Kasumi-1 (cell line): ENCODE measurements at regions not wholly inside any gene's neighbourhood (a gene's known extent, or its start where the extent isn't known, plus 50 kb on each side); places are given as distances from the start of the nearest gene placed in this dataset.
A peak's percentile ranks its signal among the peaks of the same experiment; 100 is the strongest.
"Not testable (repeated sequence)": the region's sequence is repeated elsewhere in the genome, so short reads cannot be mapped to it uniquely, and the experiment has no call there.

Experiments used
- DNase-seq, 2 experiments: peaks; one replicate each; lab custom pipeline; 2025; lab: John Stamatoyannopoulos, UW

DNA sequence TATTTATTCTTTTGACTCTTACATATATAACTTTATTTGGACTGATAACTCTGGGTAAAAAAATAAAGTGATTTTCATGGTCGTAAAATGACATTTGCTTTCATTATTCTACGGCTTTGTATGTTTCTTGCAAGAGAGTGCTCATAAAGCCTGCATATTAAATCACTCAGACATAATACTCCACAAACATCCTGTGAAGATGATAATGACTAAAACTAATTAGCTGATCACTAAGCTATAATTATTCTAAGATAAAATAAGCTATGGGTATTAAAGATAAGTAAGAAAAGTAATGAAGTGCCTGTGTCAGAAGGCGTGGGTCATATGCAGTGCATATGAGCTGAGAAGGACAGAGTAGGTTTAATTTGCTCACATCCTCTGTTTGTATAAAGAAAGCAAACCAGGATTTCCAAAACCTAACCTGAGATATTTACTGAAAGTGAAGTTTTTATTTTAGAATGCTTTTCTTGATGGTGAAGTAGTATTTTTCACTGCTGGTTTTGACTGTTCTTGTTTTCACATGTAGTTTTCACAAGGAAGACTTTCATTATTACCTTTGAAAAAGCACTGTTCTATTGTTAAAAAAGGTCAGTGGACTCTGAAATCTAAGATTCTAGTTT, 278.8 kb downstream of the AMY1C start:
- DNase-seq = no peak

DNA sequence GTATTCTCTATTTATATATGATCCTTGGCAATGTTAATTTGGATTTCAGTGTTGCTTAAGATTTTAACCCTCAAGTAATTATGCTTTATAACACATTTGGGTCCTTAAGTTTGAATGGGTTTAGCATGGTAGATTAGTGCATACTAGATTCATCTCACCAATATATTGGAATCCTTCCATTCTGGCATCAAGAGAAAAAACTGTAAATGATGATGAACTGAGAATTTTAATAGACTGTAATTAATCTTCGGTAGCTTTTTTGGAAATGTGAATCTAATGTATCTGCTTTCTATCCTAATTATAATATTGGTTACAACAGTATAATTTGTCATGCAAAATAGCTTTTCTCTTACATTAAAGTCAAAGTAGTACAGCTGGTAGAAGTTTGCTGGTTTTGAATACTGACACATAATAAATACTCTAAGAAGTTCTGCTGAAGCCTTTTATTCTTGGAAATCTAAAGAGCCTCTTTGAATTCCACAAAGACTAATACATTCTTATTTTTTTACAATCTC, 279.8 kb downstream of the AMY1C start:
- no peak for DNase-seq

DNA sequence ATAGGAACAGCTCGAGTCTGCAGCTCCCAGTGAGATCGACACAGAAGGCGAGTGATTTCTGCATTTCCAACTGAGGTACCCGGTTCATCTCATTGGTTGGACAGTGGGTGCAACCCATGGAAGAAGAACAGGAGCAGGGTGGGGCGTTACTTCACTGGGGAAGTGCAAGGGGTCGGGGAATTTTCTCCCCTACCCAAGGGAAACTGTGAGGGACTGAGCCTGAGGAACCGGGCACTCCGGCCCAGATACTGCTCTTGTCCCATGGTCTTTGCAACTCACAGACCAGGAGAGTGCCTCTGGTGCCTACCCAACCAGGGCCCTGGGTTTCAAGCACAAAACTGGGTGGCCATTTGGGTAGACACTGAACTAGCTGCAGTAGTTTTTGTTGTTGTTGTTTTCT, 307.1 kb downstream of the AMY1C start:
- no peak for DNase-seq

DNA sequence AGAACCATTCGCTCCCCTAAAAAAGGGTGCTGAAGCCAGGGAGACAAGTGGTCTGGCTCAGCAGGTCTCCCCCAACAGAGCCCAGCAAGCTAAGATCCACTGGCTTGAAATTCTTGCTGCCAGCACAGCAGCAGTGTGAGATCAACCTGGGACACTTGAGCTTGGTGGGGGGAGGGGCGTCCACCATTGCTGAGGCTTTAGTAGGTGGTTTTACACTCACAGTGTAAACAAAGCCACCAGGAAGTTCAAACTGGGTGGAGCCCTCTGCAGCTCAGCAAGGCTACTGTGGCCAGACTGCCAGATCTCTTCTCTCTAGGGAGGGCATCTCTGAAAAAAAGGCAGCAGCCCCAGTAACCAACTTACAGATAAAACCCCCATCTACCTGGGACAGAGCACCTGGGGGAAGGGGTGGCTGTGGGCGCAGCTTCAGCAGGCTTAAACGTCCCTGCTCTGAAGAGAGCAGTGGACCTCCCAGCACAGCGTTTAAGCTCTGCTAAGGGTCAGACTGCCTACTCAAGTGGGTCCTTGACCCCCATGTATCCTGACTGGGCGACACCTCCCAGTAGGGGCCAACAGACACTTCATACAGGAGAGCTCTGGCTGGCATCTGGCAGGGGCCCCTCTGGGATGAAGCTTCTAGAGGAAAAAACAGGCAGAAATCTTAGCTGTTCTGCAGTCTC, 307.7 kb downstream of the AMY1C start:
- DNase-seq = not testable (repeated sequence)

DNA sequence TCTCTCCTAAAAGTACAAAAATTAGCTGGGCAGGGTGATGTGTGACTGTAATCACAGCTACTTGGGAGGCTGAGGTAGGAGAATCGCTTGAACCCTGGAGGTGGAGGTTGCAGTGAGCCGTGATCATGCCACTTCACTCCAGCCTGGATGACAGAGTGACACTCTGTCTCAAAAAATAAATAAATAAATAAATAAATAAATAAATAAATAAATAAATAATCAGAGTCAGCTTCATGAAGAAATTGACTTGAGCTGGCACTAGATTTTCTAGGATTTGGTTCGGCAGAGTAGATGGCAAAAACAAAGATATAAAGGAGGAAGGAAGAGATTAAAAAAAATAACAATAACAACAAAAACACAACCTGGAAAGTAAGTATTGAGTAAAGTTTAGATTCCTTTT, 311.9 kb downstream of the AMY1C start:
- DNase-seq = not testable (repeated sequence)

DNA sequence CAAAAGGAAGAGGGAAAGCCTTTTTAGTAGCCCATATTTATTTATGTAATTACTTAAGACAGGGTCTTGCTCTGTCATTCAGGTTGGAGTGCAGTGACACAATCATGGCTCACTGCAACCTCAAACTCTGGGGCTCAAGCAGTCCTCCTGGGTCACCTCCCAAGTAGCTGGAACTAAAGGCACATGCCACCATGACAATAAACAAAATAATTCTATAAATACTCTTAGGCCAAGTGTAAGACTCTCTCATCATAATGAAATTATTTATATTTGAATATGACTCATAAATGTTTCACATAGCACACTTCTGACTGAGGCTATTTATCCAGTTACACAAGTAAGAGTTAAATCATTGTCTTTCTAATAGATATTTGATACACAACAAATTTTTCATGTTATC, 314.7 kb downstream of the AMY1C start:
- DNase-seq = no peak

DNA sequence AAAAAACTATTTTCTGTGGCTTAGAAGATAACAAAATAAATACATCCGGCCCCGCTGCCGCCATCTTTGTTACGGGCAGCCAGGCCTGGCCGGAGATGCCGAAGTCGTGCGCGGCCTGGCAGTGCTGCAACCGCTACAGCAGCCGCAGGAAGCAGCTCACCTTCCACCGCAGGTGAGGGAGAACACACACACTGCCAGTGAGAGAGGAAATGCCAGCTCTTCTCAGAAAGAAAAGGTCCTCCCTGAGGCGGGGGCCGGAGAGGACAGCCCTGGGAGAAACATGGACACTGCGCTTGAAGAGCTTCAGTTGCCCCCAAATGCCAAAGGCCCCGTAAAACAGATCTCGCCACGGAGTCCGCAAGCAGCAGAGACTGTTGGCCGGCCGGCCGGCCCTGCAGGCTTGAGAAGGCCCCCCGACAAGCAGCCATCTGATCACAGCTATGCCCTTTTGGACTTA, 323.2 kb downstream of the AMY1C start:
- no peak for DNase-seq

DNA sequence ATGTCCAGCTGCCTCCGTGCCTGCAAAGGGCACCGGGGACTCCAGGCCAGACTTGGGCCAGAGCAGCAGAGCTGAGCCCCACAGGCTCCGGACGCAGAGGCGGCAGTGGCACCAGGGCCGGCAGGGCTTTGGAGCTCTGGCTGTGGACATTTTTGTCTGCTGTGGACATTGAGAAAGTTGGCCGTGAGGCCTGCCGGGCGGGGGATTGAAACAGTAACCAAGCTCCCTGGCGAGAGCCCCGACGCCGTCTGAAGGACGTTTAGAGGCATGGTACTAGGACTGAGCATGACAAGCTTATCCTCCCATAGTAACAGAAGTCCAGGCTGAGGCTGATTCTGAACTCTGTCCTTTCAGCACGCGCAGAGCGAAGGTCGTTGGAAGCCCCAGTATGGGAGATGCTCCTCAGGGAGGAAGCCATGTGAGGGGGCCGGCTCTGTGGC, 323.8 kb downstream of the AMY1C start:
- no peak for DNase-seq

DNA sequence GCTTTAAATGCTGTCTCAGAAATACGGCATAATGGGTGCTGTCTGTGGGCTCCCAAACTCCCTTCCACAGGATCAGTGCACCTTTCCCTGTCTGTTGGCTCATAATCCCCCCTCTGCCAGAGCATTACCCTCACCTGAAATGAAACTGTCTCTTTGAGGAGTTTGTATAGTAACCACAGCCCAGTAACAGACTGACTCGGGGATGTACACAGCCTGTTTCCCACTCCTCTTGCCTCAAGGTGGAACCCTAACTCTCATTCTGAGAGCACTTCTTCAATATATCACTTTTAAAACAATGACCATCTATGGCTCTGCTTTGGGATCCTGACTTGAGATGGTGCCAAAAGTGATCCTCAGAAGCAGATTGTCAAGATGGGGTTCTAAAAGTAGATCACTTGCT, 332.5 kb downstream of the AMY1C start:
- DNase-seq = no peak

DNA sequence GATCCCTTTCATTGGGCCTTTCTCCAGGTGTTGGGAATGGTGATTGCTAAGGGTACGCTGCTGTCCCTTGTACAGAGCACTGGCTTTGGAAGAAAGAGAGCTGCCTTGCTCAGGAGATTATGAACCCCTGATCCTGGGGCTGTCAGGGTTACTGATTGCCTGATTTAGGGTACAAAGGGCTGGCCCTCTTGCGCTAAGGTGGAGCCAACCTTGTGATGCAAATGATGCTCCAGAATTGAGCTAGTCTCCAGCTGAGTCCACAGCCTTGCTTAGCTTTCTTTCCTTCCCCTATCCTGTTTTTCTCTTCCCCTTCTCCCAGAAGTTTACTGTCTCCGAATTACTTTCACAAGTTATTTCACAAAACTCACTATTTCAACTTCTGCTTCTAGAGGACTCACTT, 334.7 kb downstream of the AMY1C start:
- no peak for DNase-seq

DNA sequence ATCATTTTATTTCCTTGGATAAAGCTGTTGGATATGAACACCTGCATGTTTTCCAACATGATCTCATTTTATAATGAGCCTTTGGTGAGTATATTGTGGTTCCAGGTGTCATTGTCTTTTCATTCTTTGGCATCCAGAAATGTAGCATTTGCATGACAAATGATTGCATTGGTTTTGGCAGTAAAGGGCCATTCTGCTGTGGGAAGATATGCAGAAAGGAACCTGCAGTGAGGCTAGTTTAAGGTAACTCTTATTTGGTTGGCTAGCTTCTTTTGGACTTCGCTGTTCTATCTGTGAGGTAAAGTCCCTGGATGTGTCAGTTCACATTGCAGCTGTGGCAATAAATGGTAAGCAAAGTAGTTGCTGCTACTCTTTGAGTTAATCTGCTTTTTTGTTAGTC, 343.0 kb downstream of the AMY1C start:
- no peak for DNase-seq

DNA sequence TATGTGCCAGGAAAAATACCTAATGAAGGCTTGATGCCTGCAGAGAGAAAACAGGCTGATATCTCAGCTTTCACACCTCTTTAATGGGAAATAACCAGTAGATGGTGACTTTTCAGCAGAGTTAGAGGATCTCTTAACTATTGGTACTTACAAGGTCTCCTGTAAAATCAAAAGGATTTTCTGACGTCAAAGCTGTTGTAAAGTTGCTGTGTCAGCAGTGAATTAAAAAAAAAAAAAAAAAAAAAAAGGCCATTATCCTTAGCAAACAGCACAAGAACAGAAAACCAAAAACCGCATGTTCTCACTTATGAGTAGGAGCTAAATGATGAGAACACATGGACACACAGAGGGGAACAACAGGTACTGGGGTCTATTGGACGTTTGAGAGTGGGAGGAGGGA, 349.1 kb downstream of the AMY1C start:
- no peak for DNase-seq

DNA sequence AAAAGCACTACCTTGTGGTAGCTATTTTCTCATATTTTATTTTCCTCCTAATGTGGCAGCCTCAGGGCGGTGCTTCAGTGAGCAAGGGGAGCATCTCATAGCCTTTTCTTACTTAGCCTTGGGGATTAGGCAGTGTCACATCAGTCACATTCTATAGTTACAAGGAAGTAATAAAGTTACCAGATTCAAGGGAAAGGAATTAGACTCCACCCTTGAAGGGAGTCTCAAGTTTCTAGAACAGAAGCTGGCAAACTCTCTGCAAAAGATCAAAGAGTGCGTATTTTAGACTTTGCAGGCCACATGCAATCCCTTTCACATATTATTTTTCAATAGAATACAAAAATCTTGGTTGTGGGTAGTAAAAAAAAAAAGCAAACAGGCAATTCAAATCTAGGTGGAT, 350.4 kb downstream of the AMY1C start:
- no peak for DNase-seq

DNA sequence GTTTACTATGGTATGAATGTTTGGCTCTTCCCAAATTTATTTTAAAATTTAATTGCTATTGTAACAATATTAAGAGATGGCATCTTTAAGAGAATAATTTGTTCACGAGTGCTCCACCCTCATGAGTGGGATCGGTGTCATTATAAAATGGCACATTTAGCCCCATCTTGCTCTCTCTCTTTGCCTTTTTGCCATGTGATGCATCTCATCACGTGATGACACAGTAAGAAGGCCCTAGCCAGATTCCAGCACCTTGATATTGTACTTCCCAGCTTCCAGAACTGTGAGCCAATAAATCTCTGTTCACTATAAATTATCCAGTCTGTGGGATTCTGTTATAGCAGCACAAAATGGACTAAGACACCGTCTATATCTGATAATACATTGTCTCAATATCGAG, 355.8 kb downstream of the AMY1C start:
- DNase-seq = no peak

DNA sequence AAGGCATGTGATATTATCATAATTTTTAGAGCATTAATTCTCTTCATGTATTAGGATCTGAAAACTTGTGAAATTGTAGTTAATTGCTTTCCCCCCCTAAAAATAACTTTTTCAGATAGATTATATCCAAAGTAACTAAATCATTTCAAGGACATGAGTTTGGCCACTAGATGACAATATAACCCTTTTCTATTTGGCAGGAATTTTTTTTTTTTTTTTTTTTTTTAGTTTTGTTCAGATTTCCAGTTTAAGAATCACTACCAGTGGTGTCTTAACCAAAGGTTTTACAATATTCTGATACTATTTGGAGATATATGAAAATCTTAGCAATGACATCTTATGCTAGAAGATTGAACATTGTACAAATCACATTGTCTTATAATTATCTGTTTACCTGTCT, 370.8 kb downstream of the AMY1C start:
- no peak for DNase-seq

DNA sequence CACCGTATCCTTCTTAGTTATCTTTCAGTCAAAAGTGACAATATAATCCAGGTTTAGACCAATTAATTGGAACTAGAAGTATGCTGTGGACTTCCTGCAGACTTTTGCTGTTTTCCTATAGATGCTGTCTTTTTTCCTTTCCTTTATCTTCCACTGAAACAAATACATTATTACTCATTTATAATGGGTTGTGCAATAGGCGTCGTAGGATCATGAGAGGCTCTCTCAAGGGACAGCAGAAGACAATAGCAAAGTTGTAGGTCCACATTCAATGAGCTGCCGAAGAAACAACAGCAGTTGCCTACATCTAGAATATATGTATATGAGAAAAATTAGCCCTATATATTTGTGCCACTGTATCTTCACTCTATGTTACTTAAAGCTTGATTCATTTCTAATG, 371.6 kb downstream of the AMY1C start:
- DNase-seq = no peak

DNA sequence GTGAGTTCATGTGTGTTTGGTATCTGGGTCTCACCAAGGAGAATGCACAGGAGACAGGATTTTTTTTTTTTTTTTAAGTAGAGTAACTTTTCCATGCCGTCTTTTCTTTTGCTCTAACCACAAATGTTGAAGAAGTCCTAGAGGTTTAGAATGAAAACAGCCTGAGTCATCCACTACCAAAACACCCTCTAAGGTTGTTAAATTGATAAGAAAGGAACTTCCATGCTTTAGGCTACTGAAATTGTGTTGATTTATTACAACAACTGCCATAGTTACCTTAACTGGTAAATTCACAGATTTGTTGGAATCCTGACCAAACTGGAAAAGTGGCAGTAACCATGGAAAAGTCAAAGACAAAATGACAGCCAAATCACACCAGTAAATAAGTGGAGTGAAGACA, 375.6 kb downstream of the AMY1C start:
- DNase-seq = no peak

DNA sequence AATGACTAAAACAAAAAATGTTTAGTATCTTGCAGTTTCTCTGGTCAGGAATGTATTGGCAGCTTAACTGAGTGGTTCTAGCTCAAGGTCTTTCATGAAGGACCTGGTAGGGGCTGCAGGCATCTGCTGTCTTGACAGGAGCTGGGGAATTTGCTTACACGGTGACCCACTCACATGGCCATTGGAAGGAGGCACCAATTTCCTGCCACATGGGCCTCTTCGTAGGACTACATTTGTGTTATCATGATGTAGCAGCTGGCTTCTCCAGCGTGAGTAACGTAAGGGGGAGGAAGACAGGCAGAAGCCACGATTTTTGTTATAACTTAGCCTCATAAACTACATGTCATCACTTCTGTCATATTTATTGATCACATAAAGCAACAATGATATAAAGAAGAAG, 376.3 kb downstream of the AMY1C start:
- no peak for DNase-seq

DNA sequence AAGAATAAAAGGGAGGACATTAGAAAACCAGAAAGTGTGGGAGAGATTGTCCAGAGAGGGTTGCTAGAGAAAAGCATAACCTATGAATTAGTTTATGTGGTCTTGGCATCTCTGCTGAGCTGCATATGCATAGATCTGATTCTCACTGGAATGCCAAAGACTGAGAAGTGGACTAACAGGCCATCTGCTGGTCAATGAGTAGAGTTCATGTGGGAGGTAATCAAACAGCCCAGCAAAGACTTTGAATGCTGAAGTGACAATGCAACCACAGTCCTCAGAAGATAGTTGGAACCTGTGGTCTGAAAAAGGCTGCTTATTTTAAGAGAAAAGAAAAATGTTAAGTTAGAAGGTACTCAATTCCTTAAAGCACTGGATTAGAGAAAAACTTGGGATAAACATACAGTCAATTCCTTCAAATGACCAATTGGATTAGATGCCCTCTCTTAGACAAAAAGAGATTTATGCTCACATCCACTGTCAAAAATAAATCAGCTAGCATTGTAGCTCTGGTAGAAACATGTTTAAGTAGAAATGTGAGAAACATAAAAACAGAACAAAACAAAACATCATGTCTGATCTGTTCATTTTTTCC, 382.8 kb downstream of the AMY1C start:
- DNase-seq = peak; percentile 35 to 62

DNA sequence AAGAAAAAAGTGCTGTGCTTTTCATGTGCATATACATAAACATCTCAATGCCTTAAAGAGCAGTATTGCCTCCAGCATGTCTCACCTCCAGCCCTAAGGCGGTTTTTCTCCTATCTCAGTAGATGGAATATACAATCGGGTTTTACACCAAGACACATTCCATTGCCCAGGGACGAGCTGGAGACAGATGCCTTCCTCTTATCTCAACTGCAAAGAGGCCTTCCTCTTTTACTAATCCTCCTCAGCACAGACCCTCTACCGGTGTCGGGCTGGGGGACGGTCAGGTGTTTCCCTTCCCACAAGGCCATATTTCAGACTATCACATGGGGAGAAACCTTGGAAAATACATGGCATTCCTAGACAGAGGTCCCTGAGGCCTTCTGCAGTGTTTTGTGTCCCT, 385.3 kb downstream of the AMY1C start:
- not testable (repeated sequence) for DNase-seq

DNA sequence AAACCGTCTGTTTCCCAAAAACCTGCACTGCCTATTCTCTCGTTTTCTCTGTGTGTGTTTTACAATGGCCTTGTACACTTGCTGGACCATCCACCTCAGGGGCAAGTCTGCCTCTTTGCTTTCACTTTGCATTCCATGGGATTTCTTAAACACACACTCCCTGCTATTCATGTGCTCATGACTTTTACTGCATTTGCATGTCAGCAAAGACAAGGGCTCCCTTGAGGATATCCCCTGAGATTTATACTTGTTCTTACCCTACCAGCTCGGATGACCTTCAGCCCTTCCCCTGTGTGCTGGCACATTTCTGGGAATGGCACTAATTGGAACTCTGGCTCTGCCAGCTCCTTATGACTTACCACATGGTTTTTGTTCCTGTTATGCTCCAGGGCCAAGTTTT, 386.9 kb downstream of the AMY1C start:
- DNase-seq = no peak

DNA sequence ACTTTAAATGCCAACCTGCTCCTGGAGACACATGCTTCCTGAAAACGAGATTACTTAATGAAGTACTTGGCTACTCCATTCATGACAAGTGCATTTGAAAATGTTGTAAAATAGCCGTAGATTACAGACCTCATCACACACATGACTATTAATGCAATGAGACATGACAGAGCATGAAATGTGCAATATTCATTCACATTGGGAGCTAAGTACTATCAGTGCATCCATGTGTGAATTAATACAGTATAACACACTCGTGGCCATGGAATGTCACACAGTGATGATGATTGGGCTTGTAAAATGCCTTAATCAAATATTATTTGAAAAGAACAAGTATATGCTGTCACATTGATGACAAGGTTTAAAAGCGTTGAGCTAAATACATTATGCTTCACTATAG, 407.0 kb downstream of the AMY1C start:
- DNase-seq = no peak

DNA sequence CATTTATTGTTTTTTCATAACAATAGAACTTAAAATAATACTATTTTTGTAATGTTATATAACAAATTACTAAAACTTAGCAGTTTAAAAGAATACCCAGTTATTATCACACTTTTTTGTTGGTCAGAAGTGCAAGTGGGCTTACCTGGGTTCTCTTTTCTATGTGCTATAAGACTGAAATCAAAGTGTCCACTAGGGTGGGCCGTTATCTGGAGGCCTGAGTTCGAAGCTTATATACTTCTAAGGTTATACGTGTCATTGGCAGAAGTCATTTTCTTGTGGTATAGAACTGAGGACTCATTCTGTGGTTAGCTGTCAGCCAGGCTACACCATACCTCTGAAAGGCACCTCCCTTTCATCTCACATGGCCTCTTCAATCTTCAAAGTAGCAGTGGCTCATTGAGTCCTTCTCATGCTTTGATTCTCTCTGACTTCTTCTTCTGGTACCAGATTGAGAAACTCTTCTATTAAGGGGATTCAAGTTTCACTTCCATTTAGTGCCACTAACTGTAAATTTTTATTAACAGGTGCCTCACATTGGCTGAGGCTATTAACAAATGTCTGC, 414.3 kb downstream of the AMY1C start:
- DNase-seq = no peak
